Fibroblast of skin of left biceps (primary cell): ENCODE measurements at regions not wholly inside any gene's neighbourhood (a gene's known extent, or its start where the extent isn't known, plus 50 kb on each side); places are given as distances from the start of the nearest gene placed in this dataset.

Experiments used
- DNase-seq, 2 experiments: peaks; one replicate each; pipeline ENCODE4 v3.0.0-alpha.2; 2013; ENCODE audit warnings: low read depth in 2 of 2

DNA sequence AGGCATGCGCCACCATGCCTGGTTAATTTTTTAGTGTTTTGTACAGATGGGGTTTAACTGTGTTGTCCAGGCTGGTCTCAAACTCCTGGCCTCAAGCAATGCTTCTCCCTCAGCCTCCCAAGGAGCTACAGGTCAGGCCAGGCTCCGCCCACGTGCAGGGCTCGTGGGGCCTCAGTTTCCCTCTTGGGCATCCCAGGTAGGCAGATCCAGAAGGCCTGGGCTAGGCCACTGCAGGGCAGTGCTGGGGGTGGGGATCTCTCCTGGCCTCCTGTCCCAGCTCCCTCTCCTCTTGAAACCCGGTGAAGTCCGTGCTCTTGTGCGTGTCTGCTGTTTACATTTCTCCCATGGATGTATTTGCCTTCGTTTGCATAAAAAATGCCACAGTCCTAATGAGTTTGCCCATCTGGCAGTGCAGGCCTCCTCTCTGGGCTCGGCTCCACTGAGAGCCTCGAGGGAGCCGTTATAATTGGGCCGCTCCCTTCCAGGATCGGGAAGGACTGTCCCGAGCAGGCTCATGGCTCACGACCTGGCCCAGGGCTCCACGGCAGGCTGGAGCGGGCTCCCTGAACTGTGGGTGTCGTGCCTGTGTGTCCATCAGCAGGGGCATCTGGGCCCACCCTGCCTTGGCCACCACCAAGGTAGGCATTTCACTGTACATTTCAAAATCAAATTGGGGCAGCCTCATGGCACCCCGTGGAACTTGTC lies 52.6 kb upstream of the RUFY1 start:
- DNase-seq = no peak

- DNase-seq = no peak
These were observed 54.4 kb upstream of the RUFY1 start for GRCh38 chr5:179495906-179496455.

DNA sequence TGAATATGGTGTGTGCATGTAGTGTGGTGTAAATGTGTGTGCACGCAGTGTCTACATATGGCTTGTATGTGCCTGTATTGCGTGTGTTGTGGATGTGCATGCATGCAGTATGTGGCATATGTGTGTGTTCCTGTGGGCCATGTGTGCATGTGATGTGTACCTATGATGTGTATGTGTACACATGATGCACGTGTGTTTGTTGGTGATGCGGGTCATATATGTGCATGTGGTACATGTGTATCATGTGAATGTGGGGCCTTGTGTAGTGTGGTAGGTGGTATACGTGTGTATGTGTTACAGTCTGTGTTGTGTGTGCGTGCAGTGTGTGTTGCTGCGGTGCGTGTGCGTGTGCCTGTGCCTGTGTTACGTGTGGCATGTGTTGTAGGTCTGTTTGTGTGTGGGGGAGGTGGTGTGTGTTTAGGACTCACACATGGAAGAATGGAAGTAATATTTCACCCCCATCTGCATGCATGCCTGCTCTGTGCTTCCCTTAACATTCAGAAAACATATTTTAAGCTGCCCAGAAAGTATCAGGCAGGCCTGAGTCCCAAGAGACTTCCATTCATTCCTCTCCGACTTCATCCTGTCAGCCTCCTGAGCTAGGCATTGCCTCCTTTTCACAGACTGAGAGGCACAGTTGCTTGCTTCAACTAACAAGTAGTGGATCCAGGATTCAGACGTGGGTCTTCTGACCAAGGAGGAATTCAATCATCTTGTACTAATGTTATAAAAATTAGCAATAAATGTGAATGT lies 55.4 kb upstream of the RUFY1 start:
- no peak for DNase-seq

GRCh38 chr5:179488975-179489374 lies 61.4 kb upstream of the RUFY1 start:
- no peak for DNase-seq

DNA sequence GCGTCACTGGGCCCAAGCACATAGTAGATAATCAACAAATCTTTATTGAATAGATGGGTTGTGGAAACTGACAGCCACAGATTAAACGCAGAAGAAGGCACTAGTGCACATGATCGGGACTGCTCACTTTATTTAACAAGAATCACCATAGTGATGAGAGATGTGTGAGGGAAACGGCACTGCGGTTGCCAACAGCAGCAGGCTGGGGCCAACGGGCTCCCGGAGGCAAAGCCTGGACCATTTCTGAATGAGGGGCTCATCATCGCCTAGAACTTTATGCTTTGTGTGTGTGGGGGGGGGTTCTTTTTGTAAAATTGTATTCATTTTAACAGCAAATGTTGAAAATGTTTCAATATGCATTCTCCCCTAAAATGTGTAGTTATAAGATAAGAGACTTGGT lies 61.9 kb upstream of the RUFY1 start:
- no peak for DNase-seq

DNA sequence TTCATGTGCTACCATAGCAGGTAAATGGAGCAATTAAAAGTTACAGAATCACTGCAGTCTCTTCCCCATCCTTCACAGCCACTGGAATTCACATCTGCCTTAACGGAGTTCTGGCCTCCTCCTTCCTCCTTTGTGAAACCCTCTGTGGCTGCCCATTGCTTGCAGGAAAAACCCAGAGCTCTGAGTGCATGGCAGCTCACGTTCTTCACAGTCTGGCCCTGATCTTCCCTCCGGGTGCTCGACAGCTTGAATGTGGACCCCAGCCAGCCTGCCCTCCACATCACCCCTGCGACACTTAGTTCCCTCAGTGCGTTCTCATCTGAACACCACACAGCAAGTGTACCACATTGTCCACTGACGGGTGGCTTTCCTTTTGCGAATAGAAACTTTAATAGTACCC lies 63.2 kb upstream of the RUFY1 start:
- no peak for DNase-seq

DNA sequence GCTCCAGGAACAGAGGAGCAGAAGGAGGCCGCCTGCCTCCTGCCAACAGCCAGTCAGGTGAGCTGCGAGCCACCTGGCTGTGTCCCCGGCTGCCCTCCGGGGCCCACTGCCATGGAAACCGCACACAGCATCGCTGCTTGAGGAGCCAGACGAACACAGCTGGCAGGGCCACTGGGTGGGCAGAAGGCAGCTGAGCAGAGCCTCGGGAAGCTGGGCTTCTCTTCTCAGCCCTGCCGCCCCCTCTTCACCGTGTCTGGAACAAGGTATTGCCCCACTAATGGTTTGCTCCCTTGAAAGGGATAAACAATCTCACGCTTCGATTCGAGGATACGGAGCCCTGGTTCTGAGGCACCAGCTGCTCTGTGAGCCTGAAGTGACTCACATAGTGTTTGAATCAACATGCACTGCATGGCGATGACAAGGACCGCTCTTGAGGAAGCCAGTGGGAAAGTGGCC lies 63.7 kb upstream of the RUFY1 start:
- no peak for DNase-seq

DNA sequence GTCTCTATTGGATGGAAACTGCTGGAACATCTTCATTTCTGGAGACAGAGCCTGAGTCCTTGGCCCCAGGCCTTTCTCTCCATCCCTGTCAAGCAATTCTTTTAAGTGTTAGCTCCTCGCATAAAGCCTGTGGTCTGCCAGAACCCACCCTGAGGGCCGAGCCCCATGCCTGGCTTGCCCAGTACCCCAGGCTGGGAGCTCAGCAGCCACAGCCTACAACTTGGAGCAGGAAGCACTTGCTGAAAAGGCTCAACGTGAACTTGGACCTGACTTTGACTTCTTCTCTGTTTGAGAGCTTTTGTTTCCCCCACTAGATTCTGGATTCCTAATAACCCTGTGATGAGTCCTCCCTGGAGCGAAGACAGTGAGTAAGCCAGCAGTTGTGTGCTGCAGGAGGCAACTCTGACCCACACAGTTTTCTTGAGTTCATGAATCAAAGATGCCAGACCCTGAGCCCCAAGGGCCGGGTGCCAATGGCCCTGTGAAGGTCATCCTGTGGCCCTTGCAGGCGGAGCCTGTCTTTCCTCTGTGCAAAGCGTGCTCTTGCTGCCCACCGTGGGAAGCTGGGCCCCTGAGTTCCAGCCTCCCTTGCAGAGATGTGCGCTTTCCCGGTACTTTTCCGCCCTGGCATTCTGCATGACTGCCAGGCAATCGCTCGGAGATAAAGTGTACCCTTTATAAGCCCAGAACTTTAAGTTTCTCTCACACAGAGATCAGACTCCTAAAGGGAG lies 64.3 kb upstream of the RUFY1 start:
- DNase-seq = no peak

DNA sequence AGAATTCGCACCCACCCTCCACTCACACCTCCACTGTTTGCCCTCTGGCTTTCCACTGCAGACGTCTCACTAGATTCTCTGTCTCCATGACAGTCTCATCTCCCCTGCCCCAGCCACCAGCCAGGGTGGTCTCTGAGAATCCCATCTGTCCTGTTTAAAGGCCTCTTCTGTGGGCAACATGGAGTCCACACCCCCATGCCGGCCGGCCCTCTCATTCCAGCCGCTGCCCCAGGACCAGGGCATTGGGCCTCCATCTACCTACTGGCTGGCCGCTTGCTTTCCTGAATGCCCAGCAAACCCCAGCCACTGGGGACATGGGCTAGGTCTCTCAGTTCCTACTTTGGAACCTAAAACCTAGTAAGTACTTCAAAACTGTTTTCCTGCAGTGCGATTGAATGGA lies 65.6 kb upstream of the RUFY1 start:
- no peak for DNase-seq

DNA sequence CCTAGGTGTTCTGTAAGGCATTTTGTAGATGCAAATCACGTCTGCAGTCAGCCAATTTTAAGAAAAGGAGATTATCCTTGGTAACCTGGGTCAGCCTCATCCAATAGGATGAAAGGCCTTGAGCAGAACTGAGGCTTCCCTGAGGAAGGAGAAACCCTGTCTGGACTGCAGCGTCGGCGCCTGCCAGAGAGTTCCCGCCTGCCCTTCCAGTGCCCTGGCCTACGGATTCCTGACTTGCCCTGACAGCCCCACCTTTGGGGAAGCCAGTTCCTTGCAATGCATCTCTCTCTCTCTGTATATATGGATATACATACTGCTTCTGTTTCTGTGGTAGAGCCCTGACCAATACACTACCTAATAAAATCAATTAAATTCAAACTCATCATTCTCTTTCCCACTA lies 66.2 kb upstream of the RUFY1 start:
- no peak for DNase-seq

GRCh38 chr5:179478624-179479023 lies 71.7 kb upstream of the RUFY1 start:
- no peak for DNase-seq

DNA sequence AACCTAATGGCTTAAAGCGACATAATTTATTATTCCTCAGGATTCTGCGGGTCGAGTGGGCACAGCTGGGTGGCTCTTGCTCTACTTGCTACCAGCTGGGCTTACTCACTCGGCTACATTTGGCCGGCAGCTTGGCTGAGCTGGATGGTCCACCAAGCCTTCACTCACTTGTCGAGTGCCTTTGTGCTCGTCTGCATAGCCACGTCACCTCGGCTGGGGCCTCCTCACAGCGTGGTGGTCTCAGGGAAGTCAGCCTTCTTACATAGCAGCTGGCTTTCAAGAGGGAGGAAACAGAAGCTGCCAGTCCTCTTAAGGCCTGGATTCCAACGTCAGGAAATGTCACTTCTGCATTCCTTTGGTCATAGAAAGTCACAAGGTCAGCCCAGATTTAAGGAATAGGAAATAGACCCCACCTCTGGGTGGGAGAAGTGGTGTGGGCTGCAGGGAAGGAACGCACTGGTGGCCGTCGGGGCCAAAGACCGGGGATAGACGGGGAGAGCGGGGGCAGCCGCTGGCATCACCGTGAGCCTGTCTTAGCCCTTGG lies 75.1 kb upstream of the RUFY1 start:
- DNase-seq = no peak

DNA sequence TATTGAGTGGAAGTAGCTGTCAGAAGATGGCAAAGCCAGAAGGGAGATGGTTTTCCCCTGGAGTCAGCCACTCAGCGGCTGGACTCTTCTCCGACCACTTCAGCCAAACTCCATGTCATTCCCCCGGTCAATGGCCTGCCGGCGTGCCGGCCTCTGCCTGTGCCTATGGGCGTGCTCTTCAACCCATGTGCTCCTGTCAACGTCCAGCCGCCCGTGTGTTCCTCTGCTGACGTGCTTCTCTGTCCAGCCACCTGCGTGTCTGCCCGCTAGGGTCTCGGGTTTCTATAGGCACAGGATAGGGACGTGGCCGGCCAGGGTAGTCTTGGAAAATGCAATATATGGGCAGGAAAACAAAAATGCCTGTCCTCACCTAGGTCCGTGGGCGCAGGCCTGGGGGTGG lies 77.7 kb upstream of the RUFY1 start:
- no peak for DNase-seq

- no peak for DNase-seq
These were observed 78.2 kb upstream of the RUFY1 start for GRCh38 chr5:179472174-179472573.

DNA sequence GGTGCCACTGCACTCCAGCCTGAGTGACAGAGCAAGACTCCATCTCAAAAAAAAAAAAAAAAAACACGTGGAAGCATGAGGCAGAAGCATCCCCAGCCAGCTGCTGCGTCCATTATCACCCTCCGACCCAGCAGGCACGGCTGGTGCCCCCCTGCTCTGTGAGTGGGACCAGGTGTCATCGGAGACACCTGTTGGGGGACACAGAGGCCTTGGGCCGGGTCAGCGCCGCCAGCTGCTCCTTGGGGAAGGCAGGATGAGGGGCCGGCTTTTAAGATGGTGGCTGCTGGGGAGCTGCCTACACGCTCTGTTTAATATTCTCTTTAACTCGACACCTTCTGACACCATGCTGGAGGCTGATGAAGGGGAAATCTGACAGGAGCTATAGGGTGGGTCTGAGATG lies 80.2 kb upstream of the RUFY1 start:
- DNase-seq = no peak

GRCh38 chr5:179468696-179469095 lies 81.7 kb upstream of the RUFY1 start:
- DNase-seq = no peak

GRCh38 chr5:179467441-179467840 lies 82.9 kb upstream of the RUFY1 start:
- no peak for DNase-seq

DNA sequence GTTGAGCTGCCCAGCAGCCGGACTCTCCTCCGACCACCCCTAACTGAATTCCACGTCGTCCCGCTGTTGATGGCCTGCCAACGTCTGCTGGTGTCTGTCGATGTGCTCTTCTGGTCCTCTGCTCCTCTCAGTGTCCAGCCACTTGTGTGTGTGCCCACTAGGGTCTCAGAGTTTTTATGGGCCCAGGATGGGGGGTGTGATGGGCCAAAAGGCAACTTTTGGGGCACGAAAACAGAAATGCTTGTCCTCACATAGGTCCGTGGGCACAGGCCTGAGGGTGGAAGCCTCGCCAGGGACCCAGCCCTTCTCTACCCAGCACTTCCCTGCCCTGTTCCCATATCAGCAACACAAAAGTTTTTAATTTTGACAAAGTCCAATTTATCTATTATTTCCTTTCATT lies 85.7 kb upstream of the RUFY1 start:
- no peak for DNase-seq

GRCh38 chr5:179462040-179462439 lies 88.3 kb upstream of the RUFY1 start:
- no peak for DNase-seq

- no peak for DNase-seq
These were observed 88.8 kb upstream of the RUFY1 start for GRCh38 chr5:179461576-179461975.

- DNase-seq = no peak
These were observed 90.6 kb upstream of the RUFY1 start for GRCh38 chr5:179459771-179460170.

DNA sequence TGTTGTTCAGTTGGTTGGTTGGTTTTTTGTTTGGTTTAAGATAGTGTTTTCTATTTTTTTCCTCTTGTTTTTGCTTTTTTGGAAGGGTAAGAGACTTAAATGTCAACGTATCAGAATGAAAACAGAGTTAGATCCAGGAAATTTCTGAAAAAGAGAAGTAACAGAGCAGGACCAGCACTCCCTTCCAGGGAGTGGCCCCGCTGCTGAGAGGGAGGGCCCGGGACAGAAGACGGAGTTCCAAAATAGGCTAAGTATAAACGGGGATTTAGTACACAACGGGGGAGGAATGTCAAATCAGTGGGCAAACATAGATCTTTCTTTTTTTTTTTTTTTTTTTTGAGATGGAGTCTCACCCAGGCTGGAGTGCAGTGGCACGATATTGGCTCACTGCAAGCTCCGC lies 92.7 kb upstream of the RUFY1 start:
- DNase-seq = no peak
